ENCODE measurements at regions not wholly inside any gene's neighbourhood (a gene's known extent, or its start where the extent isn't known, plus 50 kb on each side); places are given as distances from the start of the nearest gene placed in this dataset.
A peak's percentile ranks its signal among the peaks of the same experiment; 100 is the strongest.
"Not testable (repeated sequence)": the region's sequence is repeated elsewhere in the genome, so short reads cannot be mapped to it uniquely, and the experiment has no call there.

- DNase-seq, result no peak
These were observed 179.9 kb upstream of the NETO1 start for GRCh38 chr18:73047688-73048087.

- DNase-seq, result no peak
These were observed 177.2 kb upstream of the NETO1 start for GRCh38 chr18:73045037-73045436.

DNA sequence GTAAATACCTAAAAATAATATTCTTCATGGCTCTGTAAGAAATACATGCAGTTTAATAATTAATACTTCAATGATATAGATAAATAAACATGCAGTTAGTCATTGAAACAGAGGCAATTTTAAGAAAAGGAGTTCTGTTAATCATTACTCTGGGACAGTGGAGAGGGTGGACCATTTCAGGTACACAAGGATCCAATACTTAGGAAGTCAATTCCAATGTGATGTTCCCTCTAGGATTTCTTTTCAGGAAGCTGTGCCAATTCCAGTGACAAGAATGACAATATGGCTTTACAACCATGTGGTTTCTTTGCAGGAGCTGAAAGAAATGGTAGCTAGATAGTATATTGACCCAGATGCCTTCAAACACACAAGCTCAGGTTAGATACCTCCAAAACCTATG, 175.8 kb upstream of the NETO1 start:
- no peak for DNase-seq

- no peak for DNase-seq
These were observed 175.4 kb upstream of the NETO1 start for GRCh38 chr18:73043211-73043610.

DNA sequence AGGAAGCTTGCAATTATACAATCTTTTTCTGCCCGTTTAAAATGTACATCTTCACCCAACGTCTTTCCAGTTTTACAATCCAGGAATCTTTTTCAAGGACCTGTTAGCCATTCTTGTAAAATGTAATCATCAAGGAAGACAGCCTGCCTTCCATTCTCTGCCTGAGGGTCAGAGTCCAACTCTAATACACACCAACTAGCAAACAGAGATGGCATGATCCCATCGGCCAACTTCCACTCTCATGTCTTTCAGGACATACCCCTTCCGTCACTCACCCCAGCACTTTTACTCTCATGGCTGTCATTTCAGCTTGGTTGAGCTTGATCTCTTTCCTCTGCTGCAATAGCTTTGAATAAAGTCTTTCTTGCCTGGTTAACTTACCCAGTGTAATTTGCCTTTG, 172.5 kb upstream of the NETO1 start:
- no peak for DNase-seq

DNA sequence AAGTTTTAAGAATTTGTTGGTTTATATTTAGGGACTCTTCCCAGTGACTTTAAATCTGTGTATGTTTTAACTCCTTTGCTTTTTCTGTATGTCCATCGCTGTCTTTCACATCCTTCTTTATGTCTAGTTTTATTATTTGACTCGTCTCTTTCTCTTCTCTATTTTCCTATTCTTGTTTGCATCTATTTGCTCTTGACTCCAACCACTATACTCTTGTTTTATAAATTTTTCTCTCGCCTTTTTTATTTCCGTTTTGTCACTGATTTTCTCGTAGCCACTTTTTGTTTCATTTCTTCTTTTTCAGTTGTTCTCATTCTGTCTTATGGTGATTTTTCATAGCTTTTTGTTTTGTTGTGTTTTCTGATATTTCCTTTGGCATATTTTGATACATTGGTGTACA, 170.5 kb upstream of the NETO1 start:
- no peak for DNase-seq

GRCh38 chr18:73023975-73024374, 156.2 kb upstream of the NETO1 start:
- DNase-seq, result no peak

DNA sequence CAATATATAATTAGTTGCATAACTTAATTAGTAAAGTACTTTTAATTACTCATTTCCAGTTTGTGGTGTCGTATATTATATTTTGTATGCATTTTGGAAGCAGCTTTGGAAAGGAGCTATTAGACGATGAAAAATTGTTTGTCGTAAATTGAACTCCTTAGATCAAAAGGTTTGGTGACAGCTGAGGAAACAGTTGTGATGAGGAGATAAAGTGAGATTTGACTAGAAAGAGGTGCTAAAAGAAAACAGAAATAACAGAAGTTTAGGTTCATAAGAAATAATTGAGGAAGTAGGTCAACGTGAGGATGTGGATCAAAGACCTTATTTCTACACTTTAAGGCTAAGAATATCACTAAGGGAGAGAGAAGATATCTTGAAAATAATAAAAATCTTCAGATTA, 141.9 kb upstream of the NETO1 start:
- peak; percentile 32 for DNase-seq

GRCh38 chr18:73007915-73008308, 140.1 kb upstream of the NETO1 start:
- DNase-seq, result no peak

DNA sequence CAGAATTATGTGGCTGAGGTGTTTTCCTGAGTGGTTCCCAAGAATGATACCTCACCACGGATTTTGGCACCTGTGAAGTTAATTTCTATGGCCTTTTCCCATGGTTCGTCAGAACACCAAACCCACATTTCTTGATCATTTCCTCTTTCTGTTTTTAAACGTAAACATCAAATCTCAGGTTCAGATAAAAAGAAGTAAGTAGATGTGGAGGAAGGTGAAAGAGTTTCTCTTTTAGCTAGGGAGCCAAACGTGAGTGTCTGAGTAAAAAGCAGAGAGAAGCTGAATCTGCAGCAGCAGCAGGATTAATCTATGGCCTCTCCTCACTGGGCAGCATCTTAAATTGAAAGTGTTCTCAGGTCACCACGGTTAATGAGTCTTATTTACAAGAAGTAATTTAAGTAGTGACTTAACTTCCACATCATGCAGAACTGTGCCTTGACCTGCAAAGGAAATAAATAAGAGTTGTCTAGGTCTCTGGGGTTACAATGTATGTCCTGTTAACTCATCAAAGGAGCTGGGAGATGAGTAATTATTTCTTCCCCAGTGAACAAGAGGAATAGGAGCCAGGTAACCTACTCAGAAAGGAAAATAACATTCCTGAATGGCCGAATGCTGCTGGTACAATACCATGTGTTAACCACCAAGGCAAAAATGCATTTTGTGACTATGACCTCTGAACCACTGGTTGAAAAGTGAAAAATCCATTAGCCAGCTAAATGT, 139.6 kb upstream of the NETO1 start:
- DNase-seq, result no peak

DNA sequence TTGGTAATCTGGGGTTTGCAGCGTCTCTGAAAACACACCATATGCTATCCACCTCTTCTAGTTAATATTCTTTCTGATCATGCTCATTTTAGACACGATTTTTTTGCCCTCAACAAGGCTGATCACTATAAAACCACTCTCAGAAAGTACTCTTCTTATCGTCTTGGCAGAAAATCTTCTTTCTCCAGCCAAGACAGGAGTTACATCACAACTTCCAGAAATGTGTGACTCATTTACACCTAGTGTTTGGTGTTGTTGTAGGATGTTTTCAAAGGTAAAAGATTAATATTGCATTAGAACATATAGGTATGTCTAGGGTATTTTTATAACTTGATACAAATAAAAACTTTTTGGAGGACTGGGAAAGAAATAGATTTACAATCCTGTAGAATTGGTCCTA, 138.5 kb upstream of the NETO1 start:
- no peak for DNase-seq

GRCh38 chr18:73004260-73004659, 136.5 kb upstream of the NETO1 start:
- DNase-seq, result no peak

- DNase-seq, result no peak
These were observed 132.3 kb upstream of the NETO1 start for GRCh38 chr18:72999971-73000607.

GRCh38 chr18:72995558-72995957, 127.8 kb upstream of the NETO1 start:
- DNase-seq, result no peak

DNA sequence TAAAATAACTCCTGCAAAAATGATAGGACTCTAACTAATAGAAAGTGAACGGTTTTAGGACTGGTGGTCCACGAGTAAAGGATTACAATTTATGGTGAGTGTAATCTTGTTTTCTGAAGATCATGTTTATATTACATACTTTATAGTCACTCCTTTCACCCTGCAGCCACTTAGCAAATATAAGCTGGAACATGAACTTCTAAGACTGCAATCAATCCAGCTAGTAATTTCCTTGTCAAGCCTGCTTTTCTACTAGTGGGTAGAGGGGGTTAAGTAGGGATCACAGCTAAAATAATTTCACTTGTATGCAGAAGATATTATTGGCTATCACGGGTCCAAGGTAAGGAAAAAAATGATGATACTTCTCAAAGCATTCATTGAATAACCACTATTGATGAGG, 125.5 kb upstream of the NETO1 start:
- DNase-seq, result no peak

- no peak for DNase-seq
These were observed 123.6 kb upstream of the NETO1 start for GRCh38 chr18:72991379-72991778.

DNA sequence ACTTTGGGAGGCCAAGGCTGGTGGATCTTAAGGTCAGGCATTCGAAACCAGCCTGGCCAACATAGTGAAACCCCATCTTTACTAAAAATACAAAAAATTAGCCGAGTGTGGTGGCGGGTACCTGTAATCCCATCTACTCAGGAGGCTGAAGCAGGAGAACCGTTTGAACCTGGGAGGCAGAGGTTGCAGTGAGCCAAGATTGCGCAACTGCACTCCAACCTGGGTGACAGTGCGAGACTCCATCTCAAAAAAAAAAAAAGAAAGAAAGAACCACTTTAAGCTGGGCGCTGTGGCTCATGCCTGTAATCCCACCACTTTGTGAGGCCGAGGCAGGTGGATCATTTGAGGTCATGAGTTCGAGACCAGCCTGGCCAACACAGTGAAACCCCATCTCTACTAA, 119.8 kb upstream of the NETO1 start:
- DNase-seq, result not testable (repeated sequence)

- DNase-seq, result no peak
These were observed 118.3 kb upstream of the NETO1 start for GRCh38 chr18:72986103-72986502.

- DNase-seq, result no peak
These were observed 117.9 kb upstream of the NETO1 start for GRCh38 chr18:72985686-72986085.

DNA sequence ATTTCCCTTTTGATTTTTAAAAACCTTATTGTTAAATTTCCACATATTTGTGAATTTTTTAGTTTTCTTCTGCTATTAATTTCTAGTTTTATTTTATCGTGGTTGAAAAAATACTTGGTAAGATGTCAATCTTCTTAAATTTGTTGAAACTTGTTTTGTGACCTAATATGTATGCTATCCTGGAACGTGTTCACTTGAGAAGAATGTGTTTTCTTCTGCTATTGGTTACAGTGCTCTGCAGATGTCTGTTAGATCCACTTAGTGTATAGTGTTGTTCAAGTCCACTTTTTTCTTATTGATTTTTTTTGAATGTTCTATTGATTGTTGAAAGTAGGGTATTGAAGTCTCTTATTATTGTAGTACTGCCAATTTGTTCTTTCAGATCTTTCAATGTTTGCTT, 116.5 kb upstream of the NETO1 start:
- DNase-seq, result no peak

- DNase-seq, result no peak
These were observed 106.1 kb upstream of the NETO1 start for GRCh38 chr18:72973841-72974240.

DNA sequence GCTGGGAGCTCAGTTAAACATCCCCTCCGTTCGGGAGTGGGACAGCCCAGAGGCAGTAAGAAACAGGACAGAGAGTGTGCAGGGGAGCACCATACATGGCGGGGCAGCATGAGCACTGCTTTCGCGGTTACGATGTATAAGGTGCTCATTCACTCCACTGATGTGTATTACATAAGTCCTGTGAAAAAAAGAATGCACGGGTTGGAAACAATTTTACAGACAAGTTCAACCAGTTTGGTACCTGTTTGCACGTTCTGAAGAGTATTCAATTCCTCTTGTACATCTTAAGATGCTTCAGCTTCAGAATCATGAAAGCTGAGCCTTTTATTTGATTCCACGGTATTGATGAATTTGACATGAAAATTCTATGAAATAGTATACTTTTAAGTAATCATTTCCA, 97.8 kb upstream of the NETO1 start:
- no peak for DNase-seq

DNA sequence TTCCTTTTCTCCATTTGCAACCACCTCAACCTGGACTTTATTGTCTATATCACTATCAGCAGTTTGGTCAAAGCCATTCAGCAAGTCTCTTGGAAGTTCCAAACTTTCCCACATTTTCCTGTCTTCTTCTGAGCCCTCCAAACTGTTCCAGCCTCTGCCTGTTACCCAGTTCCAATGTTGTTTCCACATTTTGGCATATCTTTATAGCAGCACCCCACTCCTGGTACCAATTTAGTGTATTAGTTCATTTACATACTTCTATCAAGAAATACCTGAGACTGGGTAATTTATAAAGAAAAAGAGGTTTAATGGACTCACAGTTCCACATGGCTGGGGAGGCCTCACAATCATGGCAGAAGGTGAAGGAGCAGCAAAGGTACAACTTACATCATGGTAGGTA, 90.4 kb upstream of the NETO1 start:
- not testable (repeated sequence) for DNase-seq

GRCh38 chr18:72948439-72948838, 80.7 kb upstream of the NETO1 start:
- DNase-seq, result no peak

GRCh38 chr18:72942766-72943165, 75.0 kb upstream of the NETO1 start:
- no peak for DNase-seq
